ENCODE measurements at regions not wholly inside any gene's neighbourhood (a gene's known extent, or its start where the extent isn't known, plus 50 kb on each side); places are given as distances from the start of the nearest gene placed in this dataset.

DNA sequence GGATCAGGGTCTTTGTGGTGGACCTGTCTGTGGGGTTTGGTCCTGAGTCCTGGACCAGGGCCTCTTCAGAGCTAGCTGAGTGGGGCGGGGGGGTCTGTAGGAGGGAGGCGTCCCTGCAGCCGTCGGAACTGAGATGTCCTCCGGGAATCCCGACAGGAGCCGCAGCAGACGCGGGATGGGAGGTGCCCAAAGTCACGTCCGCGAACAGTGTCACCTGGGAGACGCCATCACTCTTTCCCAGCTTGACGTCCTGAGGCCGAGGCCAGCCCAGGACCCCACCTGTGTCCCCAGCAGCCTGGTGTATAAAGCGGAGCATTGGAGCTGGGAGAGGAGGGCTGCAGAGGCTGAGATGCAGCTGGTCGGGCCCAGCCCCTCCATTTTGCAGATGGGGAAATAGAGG lies 1234.7 kb downstream of the BRD1 start:
- H3K36me3 ChIP-seq (ENCODE audit: control insufficient read depth in 2 of 2, extremely low read depth in 1 of 2, insufficient read depth in 1 of 2, low read length in 1 of 2), result no peaks in the 10 kb centered on the region
- no peaks in the 10 kb centered on the region for H3K4me1 ChIP-seq (ENCODE audit: control insufficient read depth in 1 of 2, extremely low read depth in 1 of 2, insufficient read depth in 2 of 2, low read length in 2 of 2)
- POLR2A ChIA-PET, result no interaction called here
- no peaks in the 10 kb centered on the region for H3K4me1 Mint-ChIP-seq
- H3K27ac ChIP-seq (ENCODE audit: low read length), result no peak overlapping the region
- no peak overlapping the region for H3K4me3 Mint-ChIP-seq
- H3K4me3 ChIP-seq (ENCODE audit: control insufficient read depth in 1 of 2, extremely low read depth in 1 of 2, low read length in 1 of 2), result no peak overlapping the region
- no peaks in the 10 kb centered on the region for H3K9me3 Mint-ChIP-seq
- 88% methylated on average over 17 of the region's 17 CpGs for WGBS (ENCODE audit: insufficient coverage)
- peaks cover 0 to 16% of the 10 kb centered on the region in 2 experiments for H3K27me3 ChIP-seq (replicated peaks in 1 of 2; ENCODE audit: control insufficient read depth in 2 of 2, extremely low read depth in 1 of 2, insufficient read depth in 2 of 2, low read length in 1 of 2)
- ATAC-seq (replicated peaks in 1 of 4) (no peak), DNase-seq (no peak)
- H3K9me3 ChIP-seq, result no peaks in the 10 kb centered on the region
- no peak overlapping the region for H3K27ac Mint-ChIP-seq
- CTCF ChIA-PET, result no interaction called here
- peaks cover 0 to 3% of the 10 kb centered on the region in 2 donors for H3K27me3 Mint-ChIP-seq
- H3K36me3 Mint-ChIP-seq, result no peaks in the 10 kb centered on the region

GRCh38 chr22:48592488-48592887 lies 1235.2 kb downstream of the BRD1 start:
- ChIA-PET CTCF (no interaction called here), POLR2A (no interaction called here)
- Histone ChIP-seq H3K4me3 (ENCODE audit: control insufficient read depth in 1 of 2, extremely low read depth in 1 of 2, low read length in 1 of 2) (no peak overlapping the region), H3K4me1 (ENCODE audit: control insufficient read depth in 1 of 2, extremely low read depth in 1 of 2, insufficient read depth in 2 of 2, low read length in 2 of 2) (no peaks in the 10 kb centered on the region), H3K36me3 (ENCODE audit: control insufficient read depth in 2 of 2, extremely low read depth in 1 of 2, insufficient read depth in 1 of 2, low read length in 1 of 2) (no peaks in the 10 kb centered on the region), H3K27ac (ENCODE audit: low read length) (no peak overlapping the region), H3K27me3 (replicated peaks in 1 of 2; ENCODE audit: control insufficient read depth in 2 of 2, extremely low read depth in 1 of 2, insufficient read depth in 2 of 2, low read length in 1 of 2) (peaks cover 0 to 20% of the 10 kb centered on the region in 2 experiments), H3K9me3 (no peaks in the 10 kb centered on the region)
- no peak overlapping the region for H3K27ac Mint-ChIP-seq
- ATAC-seq (replicated peaks in 1 of 4) (no peak), DNase-seq (no peak)
- 82% methylated on average over 12 of the region's 12 CpGs for WGBS (ENCODE audit: insufficient coverage)
- H3K36me3 Mint-ChIP-seq, result no peaks in the 10 kb centered on the region
- H3K9me3 Mint-ChIP-seq, result no peaks in the 10 kb centered on the region
- no peaks in the 10 kb centered on the region for H3K4me1 Mint-ChIP-seq
- H3K27me3 Mint-ChIP-seq, result peaks cover 0 to 3% of the 10 kb centered on the region in 2 donors
- H3K4me3 Mint-ChIP-seq, result no peak overlapping the region

GRCh38 chr22:48592066-48592345 lies 1235.7 kb downstream of the BRD1 start:
- peaks cover 0 to 25% of the 10 kb centered on the region in 2 experiments for H3K27me3 ChIP-seq (replicated peaks in 1 of 2; ENCODE audit: control insufficient read depth in 2 of 2, extremely low read depth in 1 of 2, insufficient read depth in 2 of 2, low read length in 1 of 2)
- no peaks in the 10 kb centered on the region for H3K9me3 ChIP-seq
- no peak overlapping the region for H3K27ac ChIP-seq (ENCODE audit: low read length)
- no peak overlapping the region for H3K4me3 ChIP-seq (ENCODE audit: control insufficient read depth in 1 of 2, extremely low read depth in 1 of 2, low read length in 1 of 2)
- no peaks in the 10 kb centered on the region for H3K4me1 ChIP-seq (ENCODE audit: control insufficient read depth in 1 of 2, extremely low read depth in 1 of 2, insufficient read depth in 2 of 2, low read length in 2 of 2)
- CTCF ChIA-PET, result no interaction called here
- DNase-seq (no peak), ATAC-seq (replicated peaks in 1 of 4) (no peak)
- H3K9me3 Mint-ChIP-seq, result no peaks in the 10 kb centered on the region
- no peaks in the 10 kb centered on the region for H3K4me1 Mint-ChIP-seq
- no peak overlapping the region for H3K27ac Mint-ChIP-seq
- H3K27me3 Mint-ChIP-seq, result peaks cover 0 to 3% of the 10 kb centered on the region in 2 donors
- H3K36me3 Mint-ChIP-seq, result no peaks in the 10 kb centered on the region
- no peaks in the 10 kb centered on the region for H3K36me3 ChIP-seq (ENCODE audit: control insufficient read depth in 2 of 2, extremely low read depth in 1 of 2, insufficient read depth in 1 of 2, low read length in 1 of 2)
- H3K4me3 Mint-ChIP-seq, result no peak overlapping the region
- 63% methylated on average over 3 of the region's 3 CpGs for WGBS (ENCODE audit: insufficient coverage)
- POLR2A ChIA-PET, result no interaction called here

- POLR2A ChIA-PET, result no interaction called here
- ATAC-seq (replicated peaks in 1 of 4) (no peak), DNase-seq (no peak)
- H3K36me3 Mint-ChIP-seq, result no peaks in the 10 kb centered on the region
- H3K27me3 Mint-ChIP-seq, result peaks cover 0 to 3% of the 10 kb centered on the region in 2 donors
- H3K4me3 ChIP-seq (ENCODE audit: control insufficient read depth in 1 of 2, extremely low read depth in 1 of 2, low read length in 1 of 2), result no peak overlapping the region
- H3K4me1 ChIP-seq (ENCODE audit: control insufficient read depth in 1 of 2, extremely low read depth in 1 of 2, insufficient read depth in 2 of 2, low read length in 2 of 2), result no peaks in the 10 kb centered on the region
- H3K27me3 ChIP-seq (replicated peaks in 1 of 2; ENCODE audit: control insufficient read depth in 2 of 2, extremely low read depth in 1 of 2, insufficient read depth in 2 of 2, low read length in 1 of 2), result peaks cover 0 to 30% of the 10 kb centered on the region in 2 experiments
- no peaks in the 10 kb centered on the region for H3K9me3 ChIP-seq
- no peaks in the 10 kb centered on the region for H3K36me3 ChIP-seq (ENCODE audit: control insufficient read depth in 2 of 2, extremely low read depth in 1 of 2, insufficient read depth in 1 of 2, low read length in 1 of 2)
- H3K27ac Mint-ChIP-seq, result no peak overlapping the region
- CTCF ChIA-PET, result no interaction called here
- no peak overlapping the region for H3K27ac ChIP-seq (ENCODE audit: low read length)
- WGBS (ENCODE audit: insufficient coverage), result 83% methylated on average over 24 of the region's 29 CpGs
- no peak overlapping the region for H3K4me3 Mint-ChIP-seq
- H3K4me1 Mint-ChIP-seq, result no peaks in the 10 kb centered on the region
- no peaks in the 10 kb centered on the region for H3K9me3 Mint-ChIP-seq
Observed at GRCh38 chr22:48591286-48592065, 1236.2 kb downstream of the BRD1 start.

GRCh38 chr22:48589901-48590300 lies 1237.8 kb downstream of the BRD1 start:
- Histone ChIP-seq H3K27me3 (replicated peaks in 1 of 2; ENCODE audit: control insufficient read depth in 2 of 2, extremely low read depth in 1 of 2, insufficient read depth in 2 of 2, low read length in 1 of 2) (peaks cover 0 to 31% of the 10 kb centered on the region in 2 experiments), H3K27ac (ENCODE audit: low read length) (no peak overlapping the region), H3K4me1 (ENCODE audit: control insufficient read depth in 1 of 2, extremely low read depth in 1 of 2, insufficient read depth in 2 of 2, low read length in 2 of 2) (no peaks in the 10 kb centered on the region), H3K36me3 (ENCODE audit: control insufficient read depth in 2 of 2, extremely low read depth in 1 of 2, insufficient read depth in 1 of 2, low read length in 1 of 2) (no peaks in the 10 kb centered on the region), H3K4me3 (ENCODE audit: control insufficient read depth in 1 of 2, extremely low read depth in 1 of 2, low read length in 1 of 2) (no peak overlapping the region), H3K9me3 (no peaks in the 10 kb centered on the region)
- DNase-seq (no peak), ATAC-seq (replicated peaks in 1 of 4) (no peak)
- 89% methylated on average over 12 of the region's 19 CpGs for WGBS (ENCODE audit: insufficient coverage)
- POLR2A ChIA-PET, result no interaction called here
- Mint-ChIP-seq H3K36me3 (no peaks in the 10 kb centered on the region), H3K9me3 (no peaks in the 10 kb centered on the region), H3K27ac (no peak overlapping the region), H3K4me1 (no peaks in the 10 kb centered on the region), H3K4me3 (no peak overlapping the region), H3K27me3 (peaks cover 0 to 3% of the 10 kb centered on the region in 2 donors)
- CTCF ChIA-PET, result no interaction called here

GRCh38 chr22:48588878-48589450 lies 1238.7 kb downstream of the BRD1 start:
- POLR2A ChIA-PET, result no interaction called here
- Mint-ChIP-seq H3K4me3 (no peak overlapping the region), H3K27me3 (peaks cover 0 to 3% of the 10 kb centered on the region in 2 donors), H3K4me1 (no peaks in the 10 kb centered on the region), H3K36me3 (no peaks in the 10 kb centered on the region), H3K9me3 (no peaks in the 10 kb centered on the region), H3K27ac (no peak overlapping the region)
- 77% methylated on average over 8 of the region's 9 CpGs for WGBS (ENCODE audit: insufficient coverage)
- CTCF ChIA-PET, result no interaction called here
- no peak for ATAC-seq (replicated peaks in 1 of 4)
- Histone ChIP-seq H3K4me3 (ENCODE audit: control insufficient read depth in 1 of 2, extremely low read depth in 1 of 2, low read length in 1 of 2) (no peak overlapping the region), H3K27ac (ENCODE audit: low read length) (no peak overlapping the region), H3K36me3 (ENCODE audit: control insufficient read depth in 2 of 2, extremely low read depth in 1 of 2, insufficient read depth in 1 of 2, low read length in 1 of 2) (no peaks in the 10 kb centered on the region), H3K9me3 (no peaks in the 10 kb centered on the region), H3K4me1 (ENCODE audit: control insufficient read depth in 1 of 2, extremely low read depth in 1 of 2, insufficient read depth in 2 of 2, low read length in 2 of 2) (no peaks in the 10 kb centered on the region), H3K27me3 (replicated peaks in 1 of 2; ENCODE audit: control insufficient read depth in 2 of 2, extremely low read depth in 1 of 2, insufficient read depth in 2 of 2, low read length in 1 of 2) (peaks cover 0 to 36% of the 10 kb centered on the region in 2 experiments)
- DNase-seq, result no peak

All from T-cell (primary cell).